ENCODE measurements at regions not wholly inside any gene's neighbourhood (a gene's known extent, or its start where the extent isn't known, plus 50 kb on each side); places are given as distances from the start of the nearest gene placed in this dataset.

DNA sequence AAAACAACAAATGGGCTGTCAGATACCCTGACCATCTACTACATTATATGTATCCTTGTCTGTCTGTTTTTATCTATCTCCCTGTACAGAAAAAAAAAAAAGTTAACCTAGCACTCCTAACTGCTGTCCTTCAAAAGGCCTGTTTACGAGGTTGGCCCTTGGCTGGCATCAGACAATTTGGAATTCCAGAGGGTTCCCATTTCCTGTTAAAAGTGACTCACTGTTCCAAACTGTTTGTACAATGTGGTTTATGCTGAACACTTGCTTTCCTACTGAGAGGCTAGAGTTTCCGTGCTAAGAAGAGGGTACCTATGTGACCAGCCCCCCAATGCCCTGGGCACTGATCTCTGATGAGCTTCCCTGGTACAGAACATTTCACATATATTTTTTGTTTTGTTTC, 65.9 kb upstream of the HMGXB4 start:
- H3K27ac ChIP-seq = no peak overlapping the region
- H3K4me3 ChIP-seq = no peak overlapping the region
- H3K36me3 ChIP-seq = no peaks in the 10 kb centered on the region
- TF ChIP-seq CTCF (IDR thresholded peaks at IDR 0.05) = no peak
- no peak for ATAC-seq
- peaks cover 0 to 4% (median under 1%) of the 10 kb centered on the region in 7 donors for H3K27me3 ChIP-seq
- intact Hi-C loops (cut with DNase I) = no loop called here
- peaks cover 0 to 46% (median 19%) of the 10 kb centered on the region in 11 donors for H3K9me3 ChIP-seq
- WGBS, 2 donors = 74 to 75% methylated on average over 2 of the region's 2 CpGs
- no peaks in the 10 kb centered on the region for H3K4me1 ChIP-seq
- DNase-seq = no peak

- intact Hi-C loops (cut with DNase I) = no loop called here
- Histone ChIP-seq H3K27me3 (peaks cover 0 to 10% (median 9%) of the 10 kb centered on the region in 7 donors), H3K4me1 (no peaks in the 10 kb centered on the region), H3K4me3 (no peak overlapping the region), H3K27ac (no peak overlapping the region), H3K9me3 (peaks cover 0 to 37% (median 15%) of the 10 kb centered on the region in 11 donors), H3K36me3 (no peaks in the 10 kb centered on the region)
- no peak for TF ChIP-seq CTCF (IDR thresholded peaks at IDR 0.05)
- WGBS, 2 donors = 73 to 77% methylated on average over 8 of the region's 8 CpGs
- DNase-seq (no peak), ATAC-seq (no peak)
These were observed 65.0 kb upstream of the HMGXB4 start for GRCh38 chr22:35192129-35192918.

DNA sequence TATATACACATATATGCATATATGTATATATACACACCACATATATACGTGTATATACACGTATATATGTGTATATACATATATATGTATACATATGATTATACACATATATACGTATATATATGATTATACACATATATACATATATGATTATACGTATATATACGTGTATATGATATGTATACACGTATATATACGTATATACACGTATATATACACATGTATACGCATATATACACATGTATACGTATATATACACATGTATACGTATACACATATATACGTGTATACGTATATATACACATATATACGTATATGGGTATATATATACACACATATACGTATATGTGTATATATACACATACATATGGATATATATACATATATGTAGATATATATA, 62.1 kb upstream of the HMGXB4 start:
- no peak for TF ChIP-seq CTCF (IDR thresholded peaks at IDR 0.05)
- H3K27me3 ChIP-seq = peaks cover 0 to 24% (median 18%) of the 10 kb centered on the region in 7 donors
- H3K4me1 ChIP-seq = no peaks in the 10 kb centered on the region
- H3K36me3 ChIP-seq = no peaks in the 10 kb centered on the region
- no peak overlapping the region for H3K4me3 ChIP-seq
- no peak overlapping the region for H3K27ac ChIP-seq
- no peak for DNase-seq
- intact Hi-C loops (cut with DNase I) = no loop called here
- WGBS, 2 donors = 79 to 80% methylated on average over 15 of the region's 15 CpGs
- peaks cover 0 to 8% (median 2%) of the 10 kb centered on the region in 11 donors for H3K9me3 ChIP-seq
- no peak for ATAC-seq

DNA sequence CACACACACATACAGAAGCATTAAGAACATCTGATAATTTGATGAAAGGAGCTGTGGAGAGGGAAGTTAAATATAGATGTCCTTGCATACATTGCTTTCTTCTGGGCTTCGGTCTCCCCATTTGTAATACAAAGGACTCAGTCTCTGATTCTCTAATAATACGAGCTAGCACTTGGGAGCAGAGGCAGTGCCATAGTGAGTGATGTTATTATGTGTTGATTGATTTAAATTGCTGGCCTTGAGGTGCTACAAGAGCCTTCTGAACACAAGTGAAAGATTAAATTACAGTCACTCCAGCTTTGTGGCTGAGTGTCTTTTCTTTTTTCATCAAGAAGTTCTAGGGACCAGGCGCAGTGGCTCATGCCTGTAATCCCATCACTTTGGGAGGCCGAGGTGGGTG, 61.5 kb upstream of the HMGXB4 start:
- Histone ChIP-seq H3K9me3 (peaks cover 0 to 3% (median 0%) of the 10 kb centered on the region in 11 donors), H3K27ac (no peak overlapping the region), H3K4me1 (no peaks in the 10 kb centered on the region), H3K27me3 (peaks cover 0 to 24% (median 18%) of the 10 kb centered on the region in 7 donors), H3K36me3 (no peaks in the 10 kb centered on the region), H3K4me3 (no peak overlapping the region)
- intact Hi-C loops (cut with DNase I) = no loop called here
- no peak for TF ChIP-seq CTCF (IDR thresholded peaks at IDR 0.05)
- DNase-seq (no peak), ATAC-seq (no peak)
- 59 to 77% methylated on average over 4 of the region's 4 CpGs for WGBS, 2 donors
